IMR-90 (cell line): ENCODE measurements at regions not wholly inside any gene's neighbourhood (a gene's known extent, or its start where the extent isn't known, plus 50 kb on each side); places are given as distances from the start of the nearest gene placed in this dataset.

Experiments used
- ATAC-seq: fragments of 200-7000 bp; cut with Tn5 transposase; 2 replicates; pipeline ENCODE4 v1.9.1; 2020; ENCODE audit warnings: low read depth, mild to moderate bottlenecking, moderate library complexity
- BruUV-seq: library from RNA; stranded (reverse); fragments of 400-500 nt; replicated peaks from 2 replicates; lab custom pipeline; 2021; lab: Mats Ljungman, UMichigan
- CTCF ChIA-PET: fragments of 300-600 bp; formaldehyde crosslinking; extraction: SDS; loops from one replicate; lab custom pipeline; 2021; ENCODE audit warnings: antibody characterized with exemption; lab: Yijun Ruan, JAX
- POLR2A ChIA-PET: fragments of 300-600 bp; sonication (Branson Sonifier 250); formaldehyde crosslinking; loops from one replicate; lab custom pipeline; 2022; ENCODE audit warnings: antibody characterized with exemption; ENCODE audit not compliant: unreplicated experiment; lab: Charles Lee
- DNase-seq: peaks from one replicate; pipeline ENCODE4 v3.0.0; 2013
- H2AFZ ChIP-seq: replicated peaks from 2 replicates; pipeline ENCODE3; 2013; ENCODE audit warnings: low read length, mild to moderate bottlenecking; ENCODE audit not compliant: poor library complexity
- H2AK5ac ChIP-seq: 2 replicates; pipeline ENCODE4 v1.6.1; 2013; ENCODE audit warnings: low read depth, low read length, inconsistent platforms
- H2AK9ac ChIP-seq: replicated peaks from 2 replicates; pipeline ENCODE3; 2013; ENCODE audit warnings: mild to moderate bottlenecking, low read depth, low read length, moderate library complexity; ENCODE audit not compliant: poor library complexity
- H2BK120ac ChIP-seq: 2 replicates; pipeline ENCODE4 v1.6.1; 2013; ENCODE audit warnings: low read depth, low read length, inconsistent platforms
- H2BK15ac ChIP-seq: 3 replicates; pipeline ENCODE4 v1.6.1; 2013; ENCODE audit warnings: low read depth, low read length, inconsistent platforms
- H2BK20ac ChIP-seq: 2 replicates; pipeline ENCODE4 v1.6.1; 2013; ENCODE audit warnings: low read depth, mild to moderate bottlenecking, inconsistent platforms, low read length, moderate library complexity
- H2BK5ac ChIP-seq: 2 replicates; pipeline ENCODE4 v1.6.1; 2013; ENCODE audit warnings: mild to moderate bottlenecking, low read depth, low read length, inconsistent platforms; ENCODE audit not compliant: poor library complexity, severe bottlenecking
- H3K14ac ChIP-seq: replicated peaks from 2 replicates; pipeline ENCODE4 v1.6.1; 2013; ENCODE audit warnings: low read depth, low read length, inconsistent platforms
- H3K18ac ChIP-seq: 2 replicates; pipeline ENCODE4 v1.6.1; 2013; ENCODE audit warnings: low read depth, low read length, control low read depth
- H3K23ac ChIP-seq: 2 replicates; pipeline ENCODE4 v1.6.1; 2013; ENCODE audit warnings: low read depth, low read length, inconsistent platforms
- H3K27ac ChIP-seq: 2 replicates; pipeline ENCODE4 v1.5.1; 2013; ENCODE audit warnings: mild to moderate bottlenecking, control low read depth, low read length; ENCODE audit not compliant: insufficient read depth
- H3K27me3 ChIP-seq: 2 replicates; pipeline ENCODE4 v1.6.1; 2013; ENCODE audit warnings: low read length; ENCODE audit not compliant: control insufficient read depth, insufficient read depth
- H3K36me3 ChIP-seq: 2 replicates; pipeline ENCODE4 v1.6.1; 2013; ENCODE audit warnings: low read length, mixed read lengths; ENCODE audit not compliant: control insufficient read depth, insufficient read depth
- H3K4ac ChIP-seq: 2 replicates; pipeline ENCODE4 v1.6.1; 2013; ENCODE audit warnings: low read depth, low read length, inconsistent platforms
- H3K4me1 ChIP-seq: 2 replicates; pipeline ENCODE4 v1.6.1; 2013; ENCODE audit warnings: low read length, mixed read lengths; ENCODE audit not compliant: control insufficient read depth, insufficient read depth
- H3K4me2 ChIP-seq: 2 replicates; pipeline ENCODE4 v1.6.1; 2013; ENCODE audit warnings: low read depth, mild to moderate bottlenecking, control low read depth, low read length, moderate library complexity
- H3K4me3 ChIP-seq: 2 replicates; pipeline ENCODE4 v1.5.1; 2013; ENCODE audit warnings: low read depth, mild to moderate bottlenecking, control low read depth, low read length, moderate library complexity; ENCODE audit not compliant: insufficient read depth
- H3K56ac ChIP-seq: 2 replicates; pipeline ENCODE4 v1.6.1; 2013; ENCODE audit warnings: low read length, inconsistent platforms; ENCODE audit not compliant: insufficient read depth; ENCODE audit errors: extremely low read depth
- H3K79me1 ChIP-seq, 2 experiments: 2 replicates each; pipeline ENCODE4 v1.6.1; 2013; ENCODE audit warnings: low read length in 2 of 2, inconsistent platforms in 1 of 2, low read depth in 1 of 2
- H3K9ac ChIP-seq: 2 replicates; pipeline ENCODE4 v1.6.1; 2013; ENCODE audit warnings: low read depth, low read length, control low read depth
- H3K9me1 ChIP-seq: 2 replicates; pipeline ENCODE4 v1.6.1; 2013; ENCODE audit warnings: low read length, inconsistent platforms; ENCODE audit not compliant: insufficient read depth
- H3K9me3 ChIP-seq: 2 replicates; pipeline ENCODE4 v1.6.1; 2013; ENCODE audit warnings: low read length; ENCODE audit not compliant: control insufficient read depth, insufficient read depth
- H4K20me1 ChIP-seq: 2 replicates; pipeline ENCODE4 v1.6.1; 2013; ENCODE audit warnings: low read length, inconsistent platforms; ENCODE audit not compliant: insufficient read depth
- H4K5ac ChIP-seq: 2 replicates; pipeline ENCODE4 v1.6.1; 2013; ENCODE audit warnings: mild to moderate bottlenecking, low read depth, low read length, control low read depth
- H4K8ac ChIP-seq, 2 experiments: 2 replicates each; pipeline ENCODE4 v1.6.1; 2013; ENCODE audit warnings: low read depth in 2 of 2, low read length in 2 of 2, control low read depth in 1 of 2, inconsistent platforms in 1 of 2
- H4K91ac ChIP-seq: 2 replicates; pipeline ENCODE4 v1.6.1; 2013; ENCODE audit warnings: low read depth, low read length, inconsistent platforms; ENCODE audit not compliant: insufficient read depth
- MAFK ChIP-seq: IDR thresholded peaks from 2 replicates; pipeline ENCODE4 v1.6.1; 2012; ENCODE audit warnings: low read depth, low read length, improper control_type of control experiment
- MAZ ChIP-seq: IDR thresholded peaks from 2 replicates; pipeline ENCODE4 v1.6.1; 2012; ENCODE audit warnings: low read depth, mild to moderate bottlenecking, low read length, improper control_type of control experiment, moderate library complexity, borderline replicate concordance
- whole genome bisulfite sequencing, 2 experiments: methylation state at CpG; one replicate each; pipeline versions ENCODE4 v1.1.5 to v1.1.7; 2013; ENCODE audit warnings: missing lambda C conversion rate in 2 of 2; ENCODE audit not compliant: insufficient read length in 1 of 2; ENCODE audit errors: extremely low coverage in 2 of 2; 5-methylcytosine and 5-hydroxymethylcytosine counted together
- dilution Hi-C: fragments of 300-500 bp; cut with HindIII; formaldehyde crosslinking; loops from one replicate; pipeline ENCODE4 v1.14.3; 2018; ENCODE audit warnings: low sequenced_read_pairs; ENCODE audit not compliant: unreplicated experiment
- in situ Hi-C: fragments of 300-500 bp; cut with MboI; formaldehyde crosslinking; loops from 3 replicates; pipeline ENCODE4 v1.14.3; 2019; ENCODE audit warnings: low sequenced_read_pairs, inconsistent platforms, mixed read lengths
- intact Hi-C: fragments of 100-400 bp; cut with micrococcal nuclease; formaldehyde crosslinking; loops from 2 replicates; pipeline ENCODE4 v1.10.0; 2022
- TF ChIP-seq, protein P1 (sequence below): fragments of 150-350 bp; IDR thresholded peaks from 2 replicates; pipeline ENCODE4 v1.6.1; 2016; ENCODE audit warnings: low read depth, mild to moderate bottlenecking, low read length, moderate library complexity, borderline replicate concordance

DNA sequence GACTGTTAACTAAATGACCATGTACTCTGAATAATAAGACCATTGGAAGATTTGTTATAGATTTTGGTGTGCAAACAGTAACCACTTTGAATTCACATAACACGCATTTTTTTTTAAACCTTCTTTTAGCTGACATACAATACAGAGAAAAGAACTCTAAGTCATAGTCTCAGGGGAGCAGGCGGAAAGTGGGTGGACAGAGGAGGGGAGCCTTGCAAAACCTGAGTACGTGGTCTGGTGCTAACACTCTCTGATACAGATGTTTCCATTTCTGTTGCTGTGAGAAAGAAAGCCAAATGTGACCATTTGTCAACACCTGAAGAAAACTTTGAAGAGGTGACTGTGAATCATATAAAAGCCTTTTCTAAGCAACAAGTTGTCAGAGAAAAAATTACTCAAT is 151.8 kb upstream of the GCFC2 start:
- Histone ChIP-seq H2BK5ac (no peak overlapping the region), H4K20me1 (no peaks in the 10 kb centered on the region), H2AK5ac (no peak overlapping the region), H3K23ac (no peak overlapping the region), H4K8ac (no peak overlapping the region), H3K36me3 (no peaks in the 10 kb centered on the region), H2BK120ac (no peak overlapping the region), H3K14ac (no peak overlapping the region), H2AK9ac (no peak overlapping the region), H2AFZ (no peak overlapping the region), H3K9me1 (no peaks in the 10 kb centered on the region), H3K9ac (no peak overlapping the region), H3K4ac (no peak overlapping the region), H3K4me3 (no peak overlapping the region), H4K91ac (no peak overlapping the region), H3K4me1 (no peaks in the 10 kb centered on the region), H3K27me3 (no peaks in the 10 kb centered on the region), H2BK15ac (no peak overlapping the region), H3K18ac (no peak overlapping the region), H2BK20ac (no peak overlapping the region), H3K4me2 (no peak overlapping the region), H3K56ac (no peak overlapping the region), H3K27ac (no peak overlapping the region), H3K9me3 (no peaks in the 10 kb centered on the region), H4K5ac (no peak overlapping the region), H3K79me1 (no peaks in the 10 kb centered on the region)
- dilution Hi-C loops = no loop called here
- DNase-seq (no peak), ATAC-seq (no peak)
- CTCF ChIA-PET = interaction anchor here (0.7 kb wide), 1 partner anchor 56 kb away, joined by 3 read pairs; no protein-coding TSS in a partner anchor
- TF ChIP-seq MAZ (no peak), MAFK (no peak)
- TF ChIP-seq, protein P1, sequence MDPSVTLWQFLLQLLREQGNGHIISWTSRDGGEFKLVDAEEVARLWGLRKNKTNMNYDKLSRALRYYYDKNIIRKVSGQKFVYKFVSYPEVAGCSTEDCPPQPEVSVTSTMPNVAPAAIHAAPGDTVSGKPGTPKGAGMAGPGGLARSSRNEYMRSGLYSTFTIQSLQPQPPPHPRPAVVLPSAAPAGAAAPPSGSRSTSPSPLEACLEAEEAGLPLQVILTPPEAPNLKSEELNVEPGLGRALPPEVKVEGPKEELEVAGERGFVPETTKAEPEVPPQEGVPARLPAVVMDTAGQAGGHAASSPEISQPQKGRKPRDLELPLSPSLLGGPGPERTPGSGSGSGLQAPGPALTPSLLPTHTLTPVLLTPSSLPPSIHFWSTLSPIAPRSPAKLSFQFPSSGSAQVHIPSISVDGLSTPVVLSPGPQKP = no peak
- BruUV-seq = no TSS peak
- intact Hi-C loops = loop anchor here (5.0 kb wide), 1 partner anchor 50 kb away; no protein-coding TSS in a partner anchor
- POLR2A ChIA-PET = no interaction called here
- in situ Hi-C loops = no loop called here
- no CpG with 5 or more reads among the region's 3 CpGs for WGBS, 2 experiments
